ENCODE measurements at regions not wholly inside any gene's neighbourhood (a gene's known extent, or its start where the extent isn't known, plus 50 kb on each side); places are given as distances from the start of the nearest gene placed in this dataset.

GRCh38 chr10:2777666-2778355 is 289.5 kb upstream of the PFKP start:
- TF ChIP-seq CTCF (IDR thresholded peaks at IDR 0.05) (no peak), POLR2A (IDR thresholded peaks at IDR 0.05) (no peak), POLR2AphosphoS5 (IDR thresholded peaks at IDR 0.05) (no peak)
